HG02759 (cell line): ENCODE measurements at regions not wholly inside any gene's neighbourhood (a gene's known extent, or its start where the extent isn't known, plus 50 kb on each side); places are given as distances from the start of the nearest gene placed in this dataset.
"Not testable (repeated sequence)": the region's sequence is repeated elsewhere in the genome, so short reads cannot be mapped to it uniquely, and the experiment has no call there.

ENCODE experiments used
- ATAC-seq: cut with Tn5 transposase; IDR thresholded peaks from one replicate; pipeline ENCODE4 v1.9.1; 2021; ENCODE audit warnings: mild to moderate bottlenecking, moderate library complexity; ENCODE audit not compliant: unreplicated experiment

DNA sequence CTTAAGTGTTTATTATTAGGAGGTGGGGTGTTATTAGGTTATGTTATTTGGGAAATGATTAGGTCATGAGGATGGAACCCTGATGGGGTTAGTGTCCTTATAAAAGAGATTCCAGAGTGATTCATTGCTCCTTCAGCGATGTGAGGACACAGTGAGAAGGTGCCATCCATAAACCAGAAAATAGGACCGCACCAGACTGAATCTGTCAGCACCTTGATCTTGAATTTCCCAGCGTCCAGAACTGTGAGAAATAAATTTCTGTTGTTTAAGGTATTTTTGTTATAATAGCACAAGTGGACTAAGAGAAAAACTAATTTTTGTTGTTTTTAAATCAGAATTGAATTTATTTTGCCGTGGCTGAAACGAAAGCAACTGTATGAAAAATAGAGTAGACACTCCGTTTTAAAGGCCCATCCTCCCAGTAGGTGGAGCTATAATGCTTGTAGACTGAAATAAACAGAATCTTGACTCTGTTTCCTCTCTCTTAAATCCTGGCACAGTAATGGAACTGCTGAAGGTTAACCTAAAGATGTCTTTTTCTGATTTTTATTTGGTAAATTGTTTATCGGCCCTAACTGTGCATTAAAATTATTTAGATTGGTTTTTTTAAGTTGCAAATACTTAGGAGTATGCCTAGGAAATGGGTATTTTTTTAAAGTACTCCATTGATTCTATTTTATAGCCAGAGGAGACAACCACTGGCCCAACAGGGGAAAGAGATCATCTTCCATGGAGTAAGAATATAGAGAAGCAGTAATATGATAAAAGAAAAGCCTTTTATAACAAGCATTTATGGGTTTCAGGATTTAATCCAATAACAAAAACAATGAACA is 133.2 kb upstream of the ADAMTS3 start:
- ATAC-seq = peak; percentile 74

DNA sequence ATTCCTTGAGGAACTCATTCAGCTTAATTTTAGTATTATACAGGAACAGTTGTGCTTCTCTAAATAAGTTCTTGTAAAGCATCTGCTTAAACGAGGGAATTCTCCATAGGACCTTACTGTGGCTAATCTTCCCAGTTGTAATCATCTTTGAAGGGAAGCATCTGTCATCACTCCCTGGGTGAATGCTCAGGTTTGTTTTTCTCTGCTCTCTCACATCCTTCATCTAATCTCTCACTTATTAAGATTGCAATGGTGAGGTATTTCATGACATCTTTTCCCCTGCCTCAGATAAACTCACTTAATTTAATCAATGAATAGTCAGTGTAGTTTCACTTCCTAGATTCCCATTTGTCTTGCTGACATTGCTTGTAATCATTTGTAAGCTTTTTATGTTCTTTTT is 121.8 kb upstream of the ADAMTS3 start:
- no peak for ATAC-seq

DNA sequence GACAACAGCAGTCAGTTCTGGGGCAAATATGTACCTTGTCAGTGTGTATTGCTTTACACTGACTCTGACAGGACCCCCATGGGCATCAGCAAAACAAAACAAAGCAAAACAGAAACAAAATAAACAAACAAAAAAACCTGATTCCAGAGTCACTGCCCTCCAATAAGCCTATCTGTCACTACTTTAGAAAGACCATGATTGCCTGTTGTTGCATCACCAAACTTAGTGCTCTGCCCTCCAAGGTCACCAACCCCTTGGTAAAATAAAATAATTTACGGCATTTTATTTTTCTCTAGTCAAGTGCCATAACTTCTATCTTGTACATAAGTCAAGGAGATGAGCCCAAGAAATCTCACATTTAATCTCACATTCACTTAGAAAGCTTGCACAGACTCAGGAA is 120.9 kb upstream of the ADAMTS3 start:
- no peak for ATAC-seq

DNA sequence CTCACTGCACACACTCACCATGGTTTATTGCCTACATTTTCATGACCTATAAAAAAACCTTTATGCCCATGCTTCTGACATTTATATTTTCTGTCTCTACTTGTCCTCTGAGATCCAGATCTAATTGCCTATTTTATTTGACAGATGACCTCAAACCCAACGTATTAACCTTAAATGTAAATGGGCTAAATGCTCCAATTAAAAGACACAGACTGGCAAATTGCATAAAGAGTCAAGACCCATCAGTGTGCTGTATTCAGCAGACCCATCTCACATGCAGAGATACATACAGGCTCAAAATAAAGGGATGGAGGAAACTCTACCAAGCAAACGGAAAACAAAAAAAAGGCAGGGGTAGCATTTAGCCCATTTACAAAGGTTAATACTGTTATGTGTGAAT is 117.4 kb upstream of the ADAMTS3 start:
- ATAC-seq = not testable (repeated sequence)

DNA sequence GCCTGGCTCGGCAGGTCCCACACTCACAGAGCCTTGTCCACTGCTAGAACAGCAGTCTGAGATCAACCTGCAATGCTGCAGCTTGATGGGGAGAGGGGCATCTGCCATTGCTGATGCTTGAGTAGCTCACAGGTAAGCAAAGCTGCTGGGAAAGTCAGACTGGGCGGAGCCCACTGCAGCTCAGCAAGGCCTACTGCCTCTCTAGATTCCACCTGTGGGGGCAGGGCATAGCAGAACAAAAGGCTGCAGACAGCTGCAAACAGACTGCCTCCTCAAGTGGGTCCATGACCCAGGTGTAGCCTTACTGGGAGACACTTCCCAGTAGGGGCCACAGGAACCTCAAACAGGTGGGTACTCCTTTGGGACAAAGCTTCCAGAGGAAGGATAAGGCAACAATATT is 110.6 kb upstream of the ADAMTS3 start:
- no peak for ATAC-seq

DNA sequence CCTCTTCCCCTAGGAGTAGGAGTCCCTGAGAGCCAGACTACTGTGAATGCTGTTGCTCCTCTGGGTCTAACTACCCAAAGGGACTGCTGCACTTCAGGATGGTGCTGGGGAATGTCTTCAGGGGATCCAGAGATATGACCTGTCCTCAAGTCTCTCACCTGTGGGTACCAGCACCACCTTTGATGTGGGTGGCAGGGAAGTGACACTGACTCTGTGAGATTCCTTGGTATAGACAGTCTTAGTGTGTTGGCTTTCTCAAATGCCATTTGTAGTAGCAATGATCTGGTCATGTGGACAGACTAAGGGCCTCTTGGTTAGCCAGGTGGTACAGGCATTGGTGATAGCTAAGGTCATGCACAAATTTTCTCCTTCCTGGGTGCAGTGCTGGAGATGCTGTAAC is 108.9 kb upstream of the ADAMTS3 start:
- no peak for ATAC-seq

DNA sequence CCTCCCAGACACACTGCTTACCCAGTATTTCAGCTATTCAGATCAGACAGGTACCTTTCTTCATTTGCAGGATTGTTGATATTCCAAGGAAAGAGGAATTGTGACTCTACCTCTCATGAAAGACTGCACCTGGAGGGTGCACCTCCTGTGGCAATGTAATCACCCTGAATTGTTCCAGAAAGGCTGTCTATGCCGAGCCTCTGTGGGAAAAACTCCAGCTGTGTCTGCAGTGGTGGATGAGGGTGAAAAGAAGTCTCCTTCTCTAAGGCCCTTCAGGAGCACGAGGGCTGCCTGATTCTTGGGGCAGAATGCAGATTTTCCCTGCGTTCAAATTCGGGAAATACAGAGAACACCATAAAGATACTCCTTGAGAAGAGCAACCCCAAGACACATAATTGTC is 108.2 kb upstream of the ADAMTS3 start:
- no peak for ATAC-seq

DNA sequence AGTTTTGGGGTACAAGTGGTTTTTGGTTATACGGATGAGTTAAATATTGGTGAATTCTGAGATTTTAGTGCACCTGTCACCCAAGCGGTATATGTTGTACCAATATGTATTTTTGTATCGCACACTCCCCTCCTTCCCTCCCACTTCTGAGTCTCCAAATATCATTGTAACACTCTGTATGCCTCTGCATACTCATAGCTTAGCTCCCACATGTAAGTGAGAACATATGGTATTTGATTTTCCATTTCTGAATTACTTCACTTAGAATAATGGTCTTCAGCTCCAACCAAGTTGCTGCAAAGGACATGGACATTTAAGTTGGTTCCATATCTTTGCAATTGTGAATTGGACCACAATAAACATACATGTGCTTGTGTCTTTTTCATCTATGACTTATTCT is 103.0 kb upstream of the ADAMTS3 start:
- no peak for ATAC-seq

DNA sequence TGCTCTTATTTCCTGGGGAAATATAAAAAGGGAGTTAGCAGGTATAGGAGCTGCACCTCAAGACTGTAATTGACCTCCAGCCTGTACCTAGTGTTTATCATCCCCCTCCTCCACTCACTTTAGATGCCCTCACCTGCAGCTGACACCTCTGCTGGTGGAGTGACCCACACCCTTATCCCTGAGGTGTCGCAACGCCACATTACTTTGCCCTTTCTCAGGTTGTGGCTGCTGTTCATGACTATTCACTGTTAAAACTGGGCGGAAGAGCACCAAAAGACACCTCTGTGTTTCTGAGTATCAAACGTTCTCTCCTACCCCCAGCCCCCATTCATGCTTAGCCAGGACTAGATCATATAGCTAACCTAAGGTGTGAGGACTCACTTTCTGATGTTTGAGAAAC is 101.5 kb upstream of the ADAMTS3 start:
- ATAC-seq = no peak

DNA sequence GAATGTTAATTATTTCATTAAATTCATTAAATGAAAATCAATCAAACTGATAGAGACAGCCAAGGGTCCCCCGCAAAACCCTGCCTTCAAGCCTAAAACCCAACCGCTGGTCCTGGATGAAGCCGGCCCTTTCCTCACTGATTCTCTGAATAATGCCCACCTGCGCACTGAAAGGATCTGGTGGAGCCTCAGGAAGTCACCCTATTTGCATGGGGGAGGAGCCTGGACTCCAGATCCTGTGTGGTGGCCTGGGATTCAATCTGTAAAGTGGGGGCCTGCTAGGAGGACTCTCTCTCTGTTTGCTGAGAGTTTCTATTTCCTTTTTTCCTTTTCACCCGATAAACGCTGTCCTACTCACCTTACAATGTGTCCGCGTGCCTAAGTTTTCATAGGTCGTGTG is 97.9 kb upstream of the ADAMTS3 start:
- no peak for ATAC-seq

DNA sequence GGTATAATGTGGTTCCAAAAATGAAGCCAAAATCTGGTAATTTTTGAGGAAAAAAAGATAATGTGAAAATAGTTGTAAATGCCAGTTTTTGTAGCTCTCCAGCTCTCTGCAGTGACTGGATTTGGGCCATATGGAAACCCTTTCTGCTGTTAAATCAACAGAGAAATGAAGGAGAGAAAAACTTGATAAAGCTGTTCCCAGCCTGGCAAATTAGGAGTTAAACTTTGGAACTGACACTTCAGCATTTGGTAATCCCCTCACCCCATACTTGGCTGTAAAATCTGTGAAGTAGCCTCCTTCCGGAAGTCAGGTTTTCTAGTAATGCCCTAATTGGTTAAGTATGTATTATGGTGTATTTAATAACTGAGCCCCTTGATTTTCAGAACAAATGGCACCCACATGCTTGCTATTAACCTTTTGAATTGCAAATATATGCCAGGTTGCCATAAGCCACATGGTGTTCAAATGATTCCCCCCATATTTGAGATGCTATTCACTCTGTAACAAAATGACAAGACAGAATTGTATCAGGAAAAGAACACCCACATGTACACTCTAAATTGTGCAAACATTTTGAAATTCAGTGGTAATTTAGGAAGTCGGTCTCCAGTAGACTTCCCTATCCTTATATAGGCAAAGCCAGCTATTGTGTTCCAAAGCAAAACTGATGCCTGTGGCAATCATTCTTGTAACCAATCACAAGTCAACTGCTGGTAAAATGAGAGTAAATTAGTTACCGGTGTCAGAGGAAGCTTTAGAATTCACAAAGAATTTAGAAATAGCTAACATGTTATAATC is 96.3 kb upstream of the ADAMTS3 start:
- no peak for ATAC-seq

DNA sequence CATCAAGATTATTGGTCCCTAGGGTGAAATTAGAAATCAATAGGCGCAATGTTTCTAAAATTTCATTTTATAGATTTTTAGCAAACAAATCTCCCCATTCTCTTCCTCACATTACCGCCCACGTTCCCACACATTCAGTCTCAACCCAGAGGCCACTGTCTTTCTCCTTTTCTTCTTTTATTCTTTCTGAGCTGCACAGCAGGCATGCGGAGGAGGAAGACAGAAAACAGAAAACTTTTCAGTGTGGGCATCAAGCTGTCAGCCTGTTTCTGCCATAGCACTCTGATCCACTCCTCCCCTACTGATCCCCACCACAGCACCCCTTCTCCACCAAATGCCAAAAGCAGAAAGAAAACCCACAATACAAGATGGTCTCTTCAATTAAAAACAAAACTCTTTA is 94.8 kb upstream of the ADAMTS3 start:
- no peak for ATAC-seq

DNA sequence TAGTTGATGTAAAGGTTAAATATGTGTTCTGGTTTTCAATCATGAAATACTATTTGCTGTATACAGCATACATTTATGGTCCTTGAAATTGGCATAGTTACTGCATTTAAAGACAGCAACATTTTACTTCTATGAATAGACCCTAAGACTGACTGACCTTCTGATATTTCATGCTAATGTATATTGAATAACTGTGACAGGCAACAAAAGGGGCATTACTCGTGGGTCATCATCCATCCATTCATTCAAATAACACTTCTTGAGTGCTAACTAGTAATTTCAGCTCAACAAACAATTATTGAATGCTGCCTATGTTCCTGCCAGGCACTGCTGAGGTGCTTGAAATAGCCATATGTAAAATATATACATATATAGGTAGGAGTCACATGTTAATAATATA is 92.8 kb upstream of the ADAMTS3 start:
- ATAC-seq = no peak

DNA sequence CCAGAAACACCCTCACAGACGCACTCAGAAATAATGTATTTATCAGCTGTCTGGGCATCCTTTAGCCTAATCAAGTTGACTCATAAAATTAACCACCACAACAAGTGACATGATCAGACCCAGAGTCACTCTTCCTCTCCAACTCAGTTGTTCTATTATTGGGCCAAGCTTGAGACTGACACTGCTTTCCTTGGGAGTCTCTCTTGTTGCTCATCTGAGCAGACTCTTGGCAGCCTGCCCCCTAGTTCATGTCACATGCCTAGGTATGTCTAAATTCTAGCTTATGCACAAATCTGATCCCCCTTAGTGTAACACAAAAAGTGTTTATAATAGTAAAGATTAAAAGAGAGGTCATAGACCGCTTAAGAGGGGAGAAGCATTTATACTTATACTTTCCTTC is 72.6 kb upstream of the ADAMTS3 start:
- ATAC-seq = no peak

DNA sequence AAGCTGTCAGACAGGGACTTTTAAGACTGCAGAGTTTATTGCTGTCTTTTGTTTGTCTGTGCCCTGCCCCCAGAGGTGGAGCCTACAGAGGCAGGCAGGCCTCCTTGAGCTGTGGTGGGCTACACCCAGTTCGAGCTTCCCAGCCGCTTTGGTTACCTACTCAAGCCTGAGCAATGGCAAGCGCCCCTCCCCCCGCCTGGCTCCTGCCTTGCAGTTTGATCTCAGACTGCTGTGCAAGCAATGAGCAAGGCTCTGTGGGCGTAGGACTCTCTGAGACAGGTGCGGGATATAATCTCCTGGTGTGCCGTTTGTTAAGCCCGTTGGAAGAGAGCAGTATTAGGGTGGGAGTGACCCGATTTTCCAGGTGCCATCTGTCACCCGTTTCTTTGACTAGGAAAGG is 67.8 kb upstream of the ADAMTS3 start:
- ATAC-seq = not testable (repeated sequence)

DNA sequence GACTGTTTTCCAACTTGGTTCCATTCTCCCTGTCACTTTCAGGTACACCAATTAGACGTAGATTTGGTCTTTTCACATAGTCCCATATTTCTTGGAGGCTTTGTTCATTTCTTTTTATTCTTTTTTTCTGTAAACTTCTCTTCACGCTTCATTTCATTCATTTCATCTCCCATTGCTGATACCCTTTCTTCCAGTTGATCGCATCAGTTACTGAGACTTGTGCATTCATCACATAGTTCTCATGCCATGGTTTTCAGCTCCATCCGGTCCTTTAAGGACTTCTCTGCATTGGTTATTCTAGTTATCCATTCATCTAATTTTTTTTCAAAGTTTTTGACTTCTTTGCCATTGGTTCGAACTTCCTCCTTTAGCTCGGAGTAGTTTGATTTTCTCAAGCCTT is 66.9 kb upstream of the ADAMTS3 start:
- not testable (repeated sequence) for ATAC-seq

DNA sequence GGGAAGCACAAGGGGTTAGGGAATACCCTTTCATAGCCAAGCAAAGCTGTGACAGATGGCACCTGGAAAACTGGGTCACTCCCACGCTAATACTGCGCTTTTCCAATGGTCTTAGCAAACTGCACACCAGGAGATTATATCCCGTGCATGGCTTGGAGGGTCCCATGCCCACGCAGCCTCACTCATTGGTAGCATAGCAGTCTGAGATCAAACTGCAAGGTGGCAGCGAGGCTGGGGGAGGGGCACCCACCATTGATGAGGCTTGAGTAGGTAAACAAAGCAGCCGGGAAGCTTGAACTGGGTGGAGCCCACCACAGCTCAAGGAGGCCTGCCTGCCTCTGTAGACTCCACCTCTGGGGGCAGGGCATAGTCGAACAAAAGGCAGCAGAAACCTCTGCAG is 63.2 kb upstream of the ADAMTS3 start:
- ATAC-seq = not testable (repeated sequence)

DNA sequence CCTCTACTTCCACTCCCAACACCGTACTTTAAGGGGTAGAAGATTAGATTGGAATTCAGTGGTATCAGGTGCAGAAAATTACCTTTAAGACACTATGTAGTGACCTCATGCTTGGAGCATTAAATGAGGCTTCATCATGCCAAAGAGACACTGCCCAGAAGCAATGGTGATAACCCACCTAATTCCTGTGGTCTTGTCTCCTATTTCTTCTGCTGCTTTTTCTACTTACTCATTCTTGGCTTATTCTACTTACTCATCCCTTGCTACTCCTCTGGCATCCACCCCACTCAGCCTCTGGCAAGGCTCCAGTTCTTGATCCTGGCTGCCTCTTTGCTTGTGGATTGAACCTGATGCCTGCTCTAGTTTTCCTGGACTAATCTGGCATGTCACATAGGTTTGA is 62.3 kb upstream of the ADAMTS3 start:
- ATAC-seq = no peak

DNA sequence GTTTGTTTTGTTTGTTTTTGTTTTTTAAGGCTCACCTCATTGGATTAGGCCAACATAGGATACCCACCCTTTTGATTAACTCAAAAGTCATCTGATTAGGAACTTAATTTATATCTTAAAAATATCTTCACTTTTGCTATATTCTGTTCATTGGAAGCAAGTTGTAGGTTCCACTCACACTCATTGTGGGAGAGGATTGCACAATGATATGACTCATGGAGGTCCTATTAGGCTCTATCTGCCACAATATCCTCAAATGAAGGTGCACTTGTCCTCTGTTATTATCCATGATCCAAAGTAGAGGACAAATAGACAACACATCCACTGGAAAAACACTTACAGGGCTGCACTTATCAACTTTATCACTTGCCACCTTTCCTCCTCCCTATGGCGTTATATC is 60.5 kb upstream of the ADAMTS3 start:
- no peak for ATAC-seq

DNA sequence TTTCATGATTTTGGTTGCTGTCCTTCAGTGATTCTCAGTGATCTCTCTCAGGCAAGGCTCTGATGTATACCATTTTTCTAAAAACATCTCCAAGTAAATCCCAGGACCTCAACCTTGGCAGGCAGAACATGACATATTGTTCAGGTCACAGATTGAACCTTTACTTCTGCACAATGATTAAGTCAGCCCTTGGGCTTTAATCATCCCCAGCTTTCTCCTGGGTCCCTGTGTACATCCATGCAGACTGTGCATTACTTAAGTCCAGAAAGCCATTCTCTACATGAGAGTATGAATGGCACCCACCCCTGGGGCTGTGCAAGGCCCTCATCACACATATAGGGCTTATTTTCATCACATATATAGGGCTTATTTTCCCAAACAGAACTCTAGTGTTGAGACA is 58.7 kb upstream of the ADAMTS3 start:
- no peak for ATAC-seq
